Transverse colon (tissue), 4 donors: ENCODE measurements at regions not wholly inside any gene's neighbourhood (a gene's known extent, or its start where the extent isn't known, plus 50 kb on each side); places are given as distances from the start of the nearest gene placed in this dataset.

Experiments used
- DNase-seq: peaks from one replicate; pipeline ENCODE4 v3.0.0-alpha.2; 2019
- H3K27ac ChIP-seq, 4 donors: fragments of 200-600 bp; sonication (generic); 2 replicates each; pipeline ENCODE4 v1.5.1; 2016 to 2018; ENCODE audit warnings: inconsistent platforms in 4 of 4
- H3K27me3 ChIP-seq: fragments of 200-600 bp; sonication (generic); 2 replicates; pipeline ENCODE4 v1.5.1; 2017; ENCODE audit warnings: inconsistent platforms
- H3K36me3 ChIP-seq, 4 donors: fragments of 200-600 bp; sonication (generic); 2 replicates each; pipeline ENCODE4 v1.5.1; 2017 to 2019; ENCODE audit warnings: inconsistent platforms in 4 of 4
- H3K4me1 ChIP-seq, 4 donors: fragments of 200-600 bp; sonication (generic); 2 replicates each; pipeline ENCODE4 v1.5.1; 2017 to 2020; ENCODE audit warnings: inconsistent platforms in 4 of 4
- H3K4me3 ChIP-seq, 4 donors: fragments of 200-600 bp; sonication (generic); 1 replicate in 1 of 4; 2 replicates in 3 of 4; pipeline versions ENCODE4 v1.5.1 to v1.6.1; 2017 to 2019; ENCODE audit warnings: inconsistent platforms in 4 of 4
- H3K9me3 ChIP-seq, 2 donors: fragments of 200-600 bp; sonication (generic); 2 replicates each; pipeline ENCODE4 v1.5.1; 2017 to 2019; ENCODE audit warnings: inconsistent platforms in 2 of 2
- CTCF ChIP-seq, 5 experiments: fragments of 200-600 bp in 3 of 5; fragments of 450-650 bp in 2 of 5; sonication (generic) in 3 of 5; IDR thresholded peaks; 1 replicate in 2 of 5; 2 replicates in 3 of 5; pipeline ENCODE4 v1.5.1; 2016 to 2017; ENCODE audit warnings: antibody characterized with exemption in 5 of 5, inconsistent platforms in 3 of 5, mild to moderate bottlenecking in 2 of 5, moderate library complexity in 1 of 5
- EP300 ChIP-seq: sonication (generic); formaldehyde crosslinking; IDR thresholded peaks from one replicate; pipeline ENCODE4 v1.6.1; 2017; ENCODE audit warnings: antibody characterized with exemption, low read depth
- POLR2A ChIP-seq: fragments of 450-650 bp; IDR thresholded peaks from one replicate; pipeline ENCODE4 v1.6.1; 2016; ENCODE audit warnings: antibody characterized with exemption, mild to moderate bottlenecking, moderate library complexity
- POLR2AphosphoS5 ChIP-seq, 3 donors: sonication (generic); formaldehyde crosslinking; IDR thresholded peaks; one replicate each; pipeline ENCODE4 v1.6.1; 2016; ENCODE audit warnings: antibody characterized with exemption in 3 of 3
- WGBS, 2 donors: methylation state at CpG; one replicate each; pipeline ENCODE4 v1.1.5; 2018; ENCODE audit warnings: low coverage in 1 of 2; 5-methylcytosine and 5-hydroxymethylcytosine counted together
- in situ Hi-C, 4 donors: fragments of 200-750 bp; cut with MboI; loops; one replicate each; pipeline versions ENCODE4 v1.15.0 to v1.15.1; 2017; ENCODE audit warnings: low sequenced_read_pairs in 3 of 4, low pct_ligation_motif_present in 1 of 4, low pct_unique_long_range_greater_than_20kb in 1 of 4
- intact Hi-C: fragments of 100-400 bp; cut with DNase I; formaldehyde crosslinking; loops from one replicate; pipeline ENCODE4 v1.15.1; 2023; ENCODE audit warnings: low total_unique reads

GRCh38 chr2:206876216-206876860 lies 63.0 kb upstream of the CPO start:
- no peak for DNase-seq
- Histone ChIP-seq H3K4me3 (no peak overlapping the region), H3K4me1 (no peaks in the 10 kb centered on the region), H3K27ac (no peak overlapping the region), H3K9me3 (no peaks in the 10 kb centered on the region), H3K27me3 (no peaks in the 10 kb centered on the region), H3K36me3 (no peaks in the 10 kb centered on the region)
- WGBS, 2 donors, result 71 to 80% methylated on average over 2 to 7 of the region's 7 CpGs
- in situ Hi-C loops (no loop called here), intact Hi-C loops (no loop called here)
- TF ChIP-seq POLR2A, result no peak
- no peak for TF ChIP-seq CTCF (IDR thresholded peaks at IDR 0.05)
- no peak for TF ChIP-seq EP300
- TF ChIP-seq POLR2AphosphoS5 (IDR thresholded peaks at IDR 0.05), result no peak

GRCh38 chr2:206881708-206882410 lies 57.5 kb upstream of the CPO start:
- TF ChIP-seq EP300 (no peak), POLR2AphosphoS5 (IDR thresholded peaks at IDR 0.05) (no peak), POLR2A (no peak), CTCF (IDR thresholded peaks at IDR 0.05) (no peak)
- WGBS, 2 donors, result 76 to 83% methylated on average over 11 of the region's 11 CpGs
- Histone ChIP-seq H3K27me3 (no peaks in the 10 kb centered on the region), H3K4me1 (no peaks in the 10 kb centered on the region), H3K4me3 (no peak overlapping the region), H3K9me3 (no peaks in the 10 kb centered on the region), H3K27ac (no peak overlapping the region), H3K36me3 (no peaks in the 10 kb centered on the region)
- intact Hi-C loops (no loop called here), in situ Hi-C loops (no loop called here)
- no peak for DNase-seq

- intact Hi-C loops, result no loop called here
- no peak for TF ChIP-seq EP300
- TF ChIP-seq CTCF (IDR thresholded peaks at IDR 0.05), result no peak
- no peak for TF ChIP-seq POLR2A
- TF ChIP-seq POLR2AphosphoS5 (IDR thresholded peaks at IDR 0.05), result no peak
Measured at GRCh38 chr2:206886696-206887095, 52.6 kb upstream of the CPO start.

GRCh38 chr2:206887745-206888144 lies 51.6 kb upstream of the CPO start:
- no peaks in the 10 kb centered on the region for H3K36me3 ChIP-seq
- H3K4me3 ChIP-seq, result no peak overlapping the region
- H3K4me1 ChIP-seq, result no peaks in the 10 kb centered on the region
- no peaks in the 10 kb centered on the region for H3K9me3 ChIP-seq
- no peaks in the 10 kb centered on the region for H3K27me3 ChIP-seq
- no peak overlapping the region for H3K27ac ChIP-seq
- DNase-seq, result no peak
- no peak for TF ChIP-seq EP300
- intact Hi-C loops (no loop called here), in situ Hi-C loops (no loop called here)
- 29 to 48% methylated on average over 1 of the region's 1 CpG for WGBS, 2 donors

More at GRCh38 chr2:206886696-206887095, 52.6 kb upstream of the CPO start:
- Histone ChIP-seq H3K27ac (no peak overlapping the region), H3K4me3 (no peak overlapping the region), H3K9me3 (no peaks in the 10 kb centered on the region), H3K36me3 (no peaks in the 10 kb centered on the region), H3K27me3 (no peaks in the 10 kb centered on the region), H3K4me1 (no peaks in the 10 kb centered on the region)
- in situ Hi-C loops, result no loop called here
- DNase-seq, result no peak
- 72% methylated on average over 4 of the region's 4 CpGs for WGBS, 2 donors
